ENCODE measurements at regions not wholly inside any gene's neighbourhood (a gene's known extent, or its start where the extent isn't known, plus 50 kb on each side); places are given as distances from the start of the nearest gene placed in this dataset.

- in situ Hi-C loops (cut with MboI; ENCODE audit: low sequenced_read_pairs) (no loop called here), dilution Hi-C loops (cut with HindIII; ENCODE audit: low sequenced_read_pairs, unreplicated experiment) (no loop called here), intact Hi-C loops (cut with micrococcal nuclease) (no loop called here)
- Histone ChIP-seq H2AK9ac (replicated peaks; ENCODE audit: low read depth, low read length, poor library complexity) (no peak overlapping the region), H3K9ac (ENCODE audit: low read depth, low read length) (no peak overlapping the region), H3K4ac (ENCODE audit: low read depth, low read length) (peak overlapping the region; percentile 92; the same call in 1 of the 2 replicates), H4K20me1 (ENCODE audit: insufficient read depth, low read length) (peaks cover 28% of the 10 kb centered on the region), H3K9me1 (ENCODE audit: insufficient read depth, low read length) (peaks cover 5% of the 10 kb centered on the region; the same call in 1 of the 2 replicates), H3K4me2 (ENCODE audit: low read depth, low read length) (no peak overlapping the region), H2BK5ac (ENCODE audit: low read depth, low read length, poor library complexity, severe bottlenecking) (no peak overlapping the region), H2BK15ac (ENCODE audit: low read depth, low read length) (0 out of 3 replicates have a peak overlapping the region, but pooled peaks have one; percentile 53), H3K18ac (ENCODE audit: low read depth, low read length) (no peak overlapping the region), H3K4me3 (ENCODE audit: insufficient read depth, low read depth, low read length) (no peak overlapping the region), H3K36me3 (ENCODE audit: control insufficient read depth, insufficient read depth, low read length) (no peaks in the 10 kb centered on the region), H3K23ac (ENCODE audit: low read depth, low read length) (no peak overlapping the region), H3K56ac (ENCODE audit: extremely low read depth, insufficient read depth, low read length) (no peak overlapping the region), H2BK20ac (ENCODE audit: low read depth, low read length) (no peak overlapping the region), H4K5ac (ENCODE audit: low read depth, low read length) (no peak overlapping the region), H2AK5ac (ENCODE audit: low read depth, low read length) (no peak overlapping the region), H3K4me1 (ENCODE audit: control insufficient read depth, insufficient read depth, low read length) (peaks cover 20% of the 10 kb centered on the region), H3K9me3 (ENCODE audit: control insufficient read depth, insufficient read depth, low read length) (no peaks in the 10 kb centered on the region), H3K79me1 (ENCODE audit: low read depth in 1 of 2, low read length in 2 of 2) (peaks cover 9 to 38% of the 10 kb centered on the region in 2 experiments), H3K14ac (replicated peaks; ENCODE audit: low read depth, low read length) (no peak overlapping the region), H4K91ac (ENCODE audit: insufficient read depth, low read depth, low read length) (no peak overlapping the region), H4K8ac (ENCODE audit: low read depth in 2 of 2, low read length in 2 of 2) (no peak overlapping the region; a peak in 1 of 4 replicates), H2AFZ (replicated peaks; ENCODE audit: low read length, poor library complexity) (no peak overlapping the region), H2BK120ac (ENCODE audit: low read depth, low read length) (no peak overlapping the region), H3K27me3 (ENCODE audit: control insufficient read depth, insufficient read depth, low read length) (peaks cover 2% of the 10 kb centered on the region; the same call in 1 of the 2 replicates), H3K27ac (ENCODE audit: insufficient read depth, low read length) (no peak overlapping the region)
- ChIA-PET CTCF (no interaction called here), POLR2A (ENCODE audit: unreplicated experiment) (no interaction called here)
- ATAC-seq (ENCODE audit: low read depth) (no peak), DNase-seq (no peak)
- TF ChIP-seq RCOR1 (IDR thresholded peaks at IDR 0.05; ENCODE audit: insufficient replicate concordance, low read length) (no peak), RAD21 (IDR thresholded peaks at IDR 0.05; ENCODE audit: low read length) (no peak), SMC3 (IDR thresholded peaks at IDR 0.05; ENCODE audit: low read depth, low read length) (no peak), FOS (IDR thresholded peaks at IDR 0.05; ENCODE audit: low read depth, low read length) (no peak), BHLHE40 (IDR thresholded peaks at IDR 0.05; ENCODE audit: low read depth, low read length) (no peak), CHD1 (IDR thresholded peaks at IDR 0.05; ENCODE audit: low read depth, low read length) (no peak), MXI1 (IDR thresholded peaks at IDR 0.05; ENCODE audit: borderline replicate concordance, low read depth, low read length) (no peak), POLR2A (IDR thresholded peaks at IDR 0.05; ENCODE audit: low read depth, low read length) (no peak), CEBPB (IDR thresholded peaks at IDR 0.05; ENCODE audit: low read depth, low read length) (no peak), MAFK (IDR thresholded peaks at IDR 0.05; ENCODE audit: low read depth, low read length) (no peak), RFX5 (IDR thresholded peaks at IDR 0.05; ENCODE audit: low read depth, low read length) (no peak), MAZ (IDR thresholded peaks at IDR 0.05; ENCODE audit: borderline replicate concordance, low read depth, low read length) (no peak)
- TF ChIP-seq, protein P1, sequence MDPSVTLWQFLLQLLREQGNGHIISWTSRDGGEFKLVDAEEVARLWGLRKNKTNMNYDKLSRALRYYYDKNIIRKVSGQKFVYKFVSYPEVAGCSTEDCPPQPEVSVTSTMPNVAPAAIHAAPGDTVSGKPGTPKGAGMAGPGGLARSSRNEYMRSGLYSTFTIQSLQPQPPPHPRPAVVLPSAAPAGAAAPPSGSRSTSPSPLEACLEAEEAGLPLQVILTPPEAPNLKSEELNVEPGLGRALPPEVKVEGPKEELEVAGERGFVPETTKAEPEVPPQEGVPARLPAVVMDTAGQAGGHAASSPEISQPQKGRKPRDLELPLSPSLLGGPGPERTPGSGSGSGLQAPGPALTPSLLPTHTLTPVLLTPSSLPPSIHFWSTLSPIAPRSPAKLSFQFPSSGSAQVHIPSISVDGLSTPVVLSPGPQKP (IDR thresholded peaks at IDR 0.05; ENCODE audit: borderline replicate concordance, low read depth, low read length), result no peak
- TF ChIP-seq, protein P2, sequence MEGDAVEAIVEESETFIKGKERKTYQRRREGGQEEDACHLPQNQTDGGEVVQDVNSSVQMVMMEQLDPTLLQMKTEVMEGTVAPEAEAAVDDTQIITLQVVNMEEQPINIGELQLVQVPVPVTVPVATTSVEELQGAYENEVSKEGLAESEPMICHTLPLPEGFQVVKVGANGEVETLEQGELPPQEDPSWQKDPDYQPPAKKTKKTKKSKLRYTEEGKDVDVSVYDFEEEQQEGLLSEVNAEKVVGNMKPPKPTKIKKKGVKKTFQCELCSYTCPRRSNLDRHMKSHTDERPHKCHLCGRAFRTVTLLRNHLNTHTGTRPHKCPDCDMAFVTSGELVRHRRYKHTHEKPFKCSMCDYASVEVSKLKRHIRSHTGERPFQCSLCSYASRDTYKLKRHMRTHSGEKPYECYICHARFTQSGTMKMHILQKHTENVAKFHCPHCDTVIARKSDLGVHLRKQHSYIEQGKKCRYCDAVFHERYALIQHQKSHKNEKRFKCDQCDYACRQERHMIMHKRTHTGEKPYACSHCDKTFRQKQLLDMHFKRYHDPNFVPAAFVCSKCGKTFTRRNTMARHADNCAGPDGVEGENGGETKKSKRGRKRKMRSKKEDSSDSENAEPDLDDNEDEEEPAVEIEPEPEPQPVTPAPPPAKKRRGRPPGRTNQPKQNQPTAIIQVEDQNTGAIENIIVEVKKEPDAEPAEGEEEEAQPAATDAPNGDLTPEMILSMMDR (conservative IDR thresholded peaks at IDR 0.05; ENCODE audit: low read depth, low read length), result no peak
- TF ChIP-seq, protein P3, sequence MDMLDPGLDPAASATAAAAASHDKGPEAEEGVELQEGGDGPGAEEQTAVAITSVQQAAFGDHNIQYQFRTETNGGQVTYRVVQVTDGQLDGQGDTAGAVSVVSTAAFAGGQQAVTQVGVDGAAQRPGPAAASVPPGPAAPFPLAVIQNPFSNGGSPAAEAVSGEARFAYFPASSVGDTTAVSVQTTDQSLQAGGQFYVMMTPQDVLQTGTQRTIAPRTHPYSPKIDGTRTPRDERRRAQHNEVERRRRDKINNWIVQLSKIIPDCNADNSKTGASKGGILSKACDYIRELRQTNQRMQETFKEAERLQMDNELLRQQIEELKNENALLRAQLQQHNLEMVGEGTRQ (IDR thresholded peaks at IDR 0.05; ENCODE audit: low read depth, low read length), result no peak
- WGBS, 2 experiments (ENCODE audit: extremely low coverage in 2 of 2, insufficient read length in 1 of 2), result 65% methylated on average over 4 of the region's 8 CpGs; no CpG with 5 or more reads in 1 of the 2 experiments
- BruUV-seq (replicated peaks), result no TSS peak
Observed at GRCh38 chr1:21347072-21347581, 56.9 kb upstream of the ECE1 start.

All from IMR-90 (cell line).